ENCODE measurements at regions not wholly inside any gene's neighbourhood (a gene's known extent, or its start where the extent isn't known, plus 50 kb on each side); places are given as distances from the start of the nearest gene placed in this dataset.

DNA sequence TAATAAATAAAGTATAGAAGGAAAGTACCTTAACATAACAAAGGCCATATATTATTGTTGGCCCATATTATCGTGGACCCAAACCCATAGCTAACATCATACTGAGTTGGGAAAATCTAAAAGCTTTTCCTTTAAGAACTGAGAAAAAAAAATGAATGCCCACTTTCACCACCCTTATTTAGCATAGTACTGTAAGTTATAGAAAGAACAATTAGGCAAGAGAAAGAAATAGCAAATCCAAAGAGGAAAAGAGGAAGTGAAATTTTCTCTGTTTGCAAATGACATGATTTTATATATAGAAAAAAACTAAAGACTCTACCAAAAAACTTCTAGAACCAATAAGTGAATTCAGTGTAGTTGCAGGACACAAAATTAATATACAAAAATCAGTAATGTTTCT is 1854.6 kb downstream of the PCDH7 start:
- ChIA-PET POLR2A (no interaction called here), CTCF (no interaction called here)
- no peak overlapping the region for H3K27ac ChIP-seq (ENCODE audit: low read length)
- TF ChIP-seq, protein P1, sequence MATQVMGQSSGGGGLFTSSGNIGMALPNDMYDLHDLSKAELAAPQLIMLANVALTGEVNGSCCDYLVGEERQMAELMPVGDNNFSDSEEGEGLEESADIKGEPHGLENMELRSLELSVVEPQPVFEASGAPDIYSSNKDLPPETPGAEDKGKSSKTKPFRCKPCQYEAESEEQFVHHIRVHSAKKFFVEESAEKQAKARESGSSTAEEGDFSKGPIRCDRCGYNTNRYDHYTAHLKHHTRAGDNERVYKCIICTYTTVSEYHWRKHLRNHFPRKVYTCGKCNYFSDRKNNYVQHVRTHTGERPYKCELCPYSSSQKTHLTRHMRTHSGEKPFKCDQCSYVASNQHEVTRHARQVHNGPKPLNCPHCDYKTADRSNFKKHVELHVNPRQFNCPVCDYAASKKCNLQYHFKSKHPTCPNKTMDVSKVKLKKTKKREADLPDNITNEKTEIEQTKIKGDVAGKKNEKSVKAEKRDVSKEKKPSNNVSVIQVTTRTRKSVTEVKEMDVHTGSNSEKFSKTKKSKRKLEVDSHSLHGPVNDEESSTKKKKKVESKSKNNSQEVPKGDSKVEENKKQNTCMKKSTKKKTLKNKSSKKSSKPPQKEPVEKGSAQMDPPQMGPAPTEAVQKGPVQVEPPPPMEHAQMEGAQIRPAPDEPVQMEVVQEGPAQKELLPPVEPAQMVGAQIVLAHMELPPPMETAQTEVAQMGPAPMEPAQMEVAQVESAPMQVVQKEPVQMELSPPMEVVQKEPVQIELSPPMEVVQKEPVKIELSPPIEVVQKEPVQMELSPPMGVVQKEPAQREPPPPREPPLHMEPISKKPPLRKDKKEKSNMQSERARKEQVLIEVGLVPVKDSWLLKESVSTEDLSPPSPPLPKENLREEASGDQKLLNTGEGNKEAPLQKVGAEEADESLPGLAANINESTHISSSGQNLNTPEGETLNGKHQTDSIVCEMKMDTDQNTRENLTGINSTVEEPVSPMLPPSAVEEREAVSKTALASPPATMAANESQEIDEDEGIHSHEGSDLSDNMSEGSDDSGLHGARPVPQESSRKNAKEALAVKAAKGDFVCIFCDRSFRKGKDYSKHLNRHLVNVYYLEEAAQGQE (IDR thresholded peaks at IDR 0.05; ENCODE audit: insufficient read depth in 1 of 2, low read depth in 2 of 2, low read length in 1 of 2) = no peak
- no peak for TF ChIP-seq POLR2AphosphoS5 (IDR thresholded peaks at IDR 0.05; ENCODE audit: low read depth, low read length)
- TF ChIP-seq, protein P2, sequence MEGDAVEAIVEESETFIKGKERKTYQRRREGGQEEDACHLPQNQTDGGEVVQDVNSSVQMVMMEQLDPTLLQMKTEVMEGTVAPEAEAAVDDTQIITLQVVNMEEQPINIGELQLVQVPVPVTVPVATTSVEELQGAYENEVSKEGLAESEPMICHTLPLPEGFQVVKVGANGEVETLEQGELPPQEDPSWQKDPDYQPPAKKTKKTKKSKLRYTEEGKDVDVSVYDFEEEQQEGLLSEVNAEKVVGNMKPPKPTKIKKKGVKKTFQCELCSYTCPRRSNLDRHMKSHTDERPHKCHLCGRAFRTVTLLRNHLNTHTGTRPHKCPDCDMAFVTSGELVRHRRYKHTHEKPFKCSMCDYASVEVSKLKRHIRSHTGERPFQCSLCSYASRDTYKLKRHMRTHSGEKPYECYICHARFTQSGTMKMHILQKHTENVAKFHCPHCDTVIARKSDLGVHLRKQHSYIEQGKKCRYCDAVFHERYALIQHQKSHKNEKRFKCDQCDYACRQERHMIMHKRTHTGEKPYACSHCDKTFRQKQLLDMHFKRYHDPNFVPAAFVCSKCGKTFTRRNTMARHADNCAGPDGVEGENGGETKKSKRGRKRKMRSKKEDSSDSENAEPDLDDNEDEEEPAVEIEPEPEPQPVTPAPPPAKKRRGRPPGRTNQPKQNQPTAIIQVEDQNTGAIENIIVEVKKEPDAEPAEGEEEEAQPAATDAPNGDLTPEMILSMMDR (IDR thresholded peaks at IDR 0.05) = no peak
- TF ChIP-seq TCF7L2 (IDR thresholded peaks at IDR 0.05; ENCODE audit: low read depth, low read length) = no peak
- no peak for TF ChIP-seq SIN3A (IDR thresholded peaks at IDR 0.05; ENCODE audit: borderline replicate concordance, insufficient read depth, low read depth, low read length)
- in situ Hi-C loops (cut with HindIII; ENCODE audit: low pct_unique_long_range_greater_than_20kb, low sequenced_read_pairs) = no loop called here
- intact Hi-C loops (cut with micrococcal nuclease; ENCODE audit: unreplicated experiment) = no loop called here
- no TSS peak for BruUV-seq (replicated peaks)
- no peak for ATAC-seq
- H3K4me1 ChIP-seq (ENCODE audit: control insufficient read depth, insufficient read depth, low read length) = no peaks in the 10 kb centered on the region
- H3K27me3 ChIP-seq (ENCODE audit: control insufficient read depth, insufficient read depth, low read length) = no peaks in the 10 kb centered on the region
- no peak for DNase-seq (ENCODE audit: low read depth, low spot score)
- H3K36me3 ChIP-seq (ENCODE audit: control insufficient read depth, insufficient read depth, low read length) = no peaks in the 10 kb centered on the region
- H3K4me3 ChIP-seq (ENCODE audit: low read depth in 2 of 2, low read length in 2 of 2) = no peak overlapping the region
- H3K9me3 ChIP-seq (ENCODE audit: control insufficient read depth, insufficient read depth, low read depth, low read length) = no peaks in the 10 kb centered on the region

DNA sequence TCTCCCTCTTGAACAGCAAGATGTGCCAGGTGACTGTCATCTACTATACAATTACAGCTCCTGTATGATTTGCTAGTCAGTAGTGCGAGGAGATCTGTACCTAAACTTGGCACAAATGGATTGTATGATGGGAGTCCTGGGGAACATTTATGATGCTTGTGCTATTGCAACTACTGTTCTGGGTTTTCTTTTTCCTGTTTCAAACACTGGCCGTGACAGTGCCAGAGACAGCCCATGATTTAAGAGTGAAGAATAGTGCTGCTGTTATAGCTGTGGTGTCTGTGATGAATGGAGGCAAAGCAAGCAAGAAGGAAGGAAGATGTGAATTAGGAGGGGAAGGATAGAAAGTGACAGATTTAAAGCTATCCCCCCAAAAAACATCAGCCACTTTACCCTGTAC is 1868.9 kb downstream of the PCDH7 start:
- Histone ChIP-seq H3K4me1 (ENCODE audit: control insufficient read depth, insufficient read depth, low read length) (no peaks in the 10 kb centered on the region), H3K36me3 (ENCODE audit: control insufficient read depth, insufficient read depth, low read length) (no peaks in the 10 kb centered on the region), H3K9me3 (ENCODE audit: control insufficient read depth, insufficient read depth, low read depth, low read length) (no peaks in the 10 kb centered on the region), H3K27ac (ENCODE audit: low read length) (no peak overlapping the region), H3K4me3 (ENCODE audit: low read depth in 2 of 2, low read length in 2 of 2) (no peak overlapping the region), H3K27me3 (ENCODE audit: control insufficient read depth, insufficient read depth, low read length) (no peaks in the 10 kb centered on the region)
- BruUV-seq (replicated peaks) = no TSS peak
- TF ChIP-seq, protein P1 (IDR thresholded peaks at IDR 0.05; ENCODE audit: insufficient read depth in 1 of 2, low read depth in 2 of 2, low read length in 1 of 2) = no peak
- TF ChIP-seq, protein P2 (IDR thresholded peaks at IDR 0.05) = no peak
- no peak for TF ChIP-seq TCF7L2 (IDR thresholded peaks at IDR 0.05; ENCODE audit: low read depth, low read length)
- TF ChIP-seq POLR2AphosphoS5 (IDR thresholded peaks at IDR 0.05; ENCODE audit: low read depth, low read length) = no peak
- no peak for TF ChIP-seq SIN3A (IDR thresholded peaks at IDR 0.05; ENCODE audit: borderline replicate concordance, insufficient read depth, low read depth, low read length)
- ChIA-PET POLR2A (no interaction called here), CTCF (no interaction called here)
- ATAC-seq = no peak
- no peak for DNase-seq (ENCODE audit: low read depth, low spot score)
- intact Hi-C loops (cut with micrococcal nuclease; ENCODE audit: unreplicated experiment) (no loop called here), in situ Hi-C loops (cut with HindIII; ENCODE audit: low pct_unique_long_range_greater_than_20kb, low sequenced_read_pairs) (no loop called here)

All from Panc1 (cell line).